ENCODE measurements at regions not wholly inside any gene's neighbourhood (a gene's known extent, or its start where the extent isn't known, plus 50 kb on each side); places are given as distances from the start of the nearest gene placed in this dataset.

- no peaks in the 10 kb centered on the region for H3K36me3 ChIP-seq (ENCODE audit: insufficient read depth)
- H3K4me1 ChIP-seq (ENCODE audit: insufficient read depth), result no peaks in the 10 kb centered on the region
- H3K27ac ChIP-seq (ENCODE audit: low read depth), result no peak overlapping the region
- WGBS, result 84% methylated on average over 4 of the region's 4 CpGs
- DNase-seq (ENCODE audit: extremely low spot score), result no peak
- H3K4me3 ChIP-seq (ENCODE audit: low read depth, low read length), result no peak overlapping the region
Observed at GRCh38 chr3:182244222-182244971, 532.7 kb downstream of the SOX2 start.

GRCh38 chr3:182245059-182245458 lies 533.3 kb downstream of the SOX2 start:
- no peak overlapping the region for H3K27ac ChIP-seq (ENCODE audit: low read depth)
- no peaks in the 10 kb centered on the region for H3K36me3 ChIP-seq (ENCODE audit: insufficient read depth)
- H3K4me3 ChIP-seq (ENCODE audit: low read depth, low read length), result no peak overlapping the region
- DNase-seq (ENCODE audit: extremely low spot score), result no peak
- H3K4me1 ChIP-seq (ENCODE audit: insufficient read depth), result no peaks in the 10 kb centered on the region
- WGBS, result 86% methylated on average over 5 of the region's 5 CpGs

DNA sequence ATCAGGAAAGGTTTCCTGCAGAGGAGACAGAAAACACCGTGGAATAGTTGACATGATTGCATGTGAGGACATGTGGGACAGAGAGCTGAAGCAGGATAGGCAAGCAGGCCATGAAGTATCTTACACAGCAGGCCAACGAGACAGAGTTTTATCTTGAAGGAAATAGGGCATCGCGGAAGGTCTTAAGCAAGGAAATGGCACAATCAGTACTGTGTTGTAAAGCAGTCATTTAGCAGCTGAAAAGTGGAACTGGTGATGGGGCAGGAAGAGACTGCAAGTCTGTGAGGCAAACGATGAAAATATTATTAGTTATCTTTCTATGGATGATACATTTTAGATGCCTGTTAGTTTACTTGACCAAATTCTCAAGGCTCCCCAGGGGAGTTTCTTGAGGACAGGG lies 535.1 kb downstream of the SOX2 start:
- H3K4me1 ChIP-seq (ENCODE audit: insufficient read depth), result no peaks in the 10 kb centered on the region
- H3K4me3 ChIP-seq (ENCODE audit: low read depth, low read length), result no peak overlapping the region
- no peak for DNase-seq (ENCODE audit: extremely low spot score)
- H3K36me3 ChIP-seq (ENCODE audit: insufficient read depth), result no peaks in the 10 kb centered on the region
- no peak overlapping the region for H3K27ac ChIP-seq (ENCODE audit: low read depth)
- 59% methylated on average over 5 of the region's 5 CpGs for WGBS

GRCh38 chr3:182248349-182248880 lies 536.7 kb downstream of the SOX2 start:
- H3K4me3 ChIP-seq (ENCODE audit: low read depth, low read length), result no peak overlapping the region
- 61% methylated on average over 5 of the region's 5 CpGs for WGBS
- H3K4me1 ChIP-seq (ENCODE audit: insufficient read depth), result no peaks in the 10 kb centered on the region
- no peak overlapping the region for H3K27ac ChIP-seq (ENCODE audit: low read depth)
- H3K36me3 ChIP-seq (ENCODE audit: insufficient read depth), result no peaks in the 10 kb centered on the region
- DNase-seq (ENCODE audit: extremely low spot score), result no peak

GRCh38 chr3:182252802-182253201 lies 540.5 kb upstream of the ATP11B start:
- DNase-seq (ENCODE audit: extremely low spot score), result no peak
- Histone ChIP-seq H3K36me3 (ENCODE audit: insufficient read depth) (no peaks in the 10 kb centered on the region), H3K4me3 (ENCODE audit: low read depth, low read length) (no peak overlapping the region), H3K4me1 (ENCODE audit: insufficient read depth) (no peaks in the 10 kb centered on the region), H3K27ac (ENCODE audit: low read depth) (no peak overlapping the region)
- WGBS, result 72% methylated on average over 5 of the region's 5 CpGs

DNA sequence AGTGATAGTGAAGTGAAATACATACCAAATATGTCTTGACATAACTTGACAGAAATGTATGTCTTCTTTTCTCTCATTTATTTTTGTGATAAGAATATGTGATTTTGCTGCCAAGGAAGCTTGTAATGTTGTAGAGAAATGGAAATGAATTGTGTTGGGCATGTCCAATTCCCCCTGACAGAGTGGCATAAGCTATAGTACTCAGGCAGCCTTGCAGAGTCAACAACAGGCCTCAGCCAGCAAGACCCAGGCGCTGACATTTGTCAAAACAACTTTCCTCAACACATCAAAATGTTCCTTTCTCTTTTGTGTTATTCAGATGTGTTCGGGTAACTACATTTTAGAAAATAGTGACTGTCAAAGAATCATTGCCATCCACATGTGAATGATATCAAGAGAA lies 538.1 kb upstream of the ATP11B start:
- Histone ChIP-seq H3K4me1 (ENCODE audit: insufficient read depth) (no peaks in the 10 kb centered on the region), H3K27ac (ENCODE audit: low read depth) (no peak overlapping the region), H3K4me3 (ENCODE audit: low read depth, low read length) (no peak overlapping the region), H3K36me3 (ENCODE audit: insufficient read depth) (no peaks in the 10 kb centered on the region)
- no peak for DNase-seq (ENCODE audit: extremely low spot score)
- 82% methylated on average over 2 of the region's 2 CpGs for WGBS

- Histone ChIP-seq H3K27ac (ENCODE audit: low read depth) (no peak overlapping the region), H3K4me1 (ENCODE audit: insufficient read depth) (no peaks in the 10 kb centered on the region), H3K36me3 (ENCODE audit: insufficient read depth) (no peaks in the 10 kb centered on the region), H3K4me3 (ENCODE audit: low read depth, low read length) (no peak overlapping the region)
- no peak for DNase-seq (ENCODE audit: extremely low spot score)
- WGBS, result 74% methylated on average over 4 of the region's 4 CpGs
Observed at GRCh38 chr3:182257361-182257760, 535.9 kb upstream of the ATP11B start.

DNA sequence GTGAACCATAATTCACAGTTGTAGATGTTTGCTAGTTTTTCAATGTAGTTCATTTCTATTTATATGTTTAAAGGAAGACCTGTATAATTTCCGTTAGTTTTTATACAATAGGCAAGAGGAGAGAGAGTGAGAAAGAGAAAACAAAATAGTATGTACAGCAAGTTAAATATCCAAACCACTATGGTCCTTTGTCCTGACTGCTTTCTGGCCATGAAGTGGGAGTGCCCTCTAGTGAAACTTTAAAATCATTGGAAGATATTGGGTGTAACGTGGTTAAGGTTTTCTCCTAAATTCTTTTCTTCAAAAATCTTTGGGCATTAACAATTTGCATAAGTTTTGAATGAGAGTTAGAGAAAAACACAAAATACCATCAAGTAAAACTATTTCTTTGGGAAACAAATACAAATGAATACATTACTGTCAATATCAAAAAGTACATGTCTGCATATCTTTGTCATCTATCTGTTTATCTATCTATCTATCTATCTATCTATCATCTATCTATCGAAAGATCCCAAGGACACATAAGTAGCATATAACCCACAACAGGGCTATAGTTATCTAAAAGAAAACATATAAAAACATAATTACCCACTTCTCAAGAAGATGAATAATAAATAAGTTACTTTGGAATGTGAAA lies 534.6 kb upstream of the ATP11B start:
- 10% methylated on average over 3 of the region's 3 CpGs for WGBS
- no peak overlapping the region for H3K4me3 ChIP-seq (ENCODE audit: low read depth, low read length)
- H3K27ac ChIP-seq (ENCODE audit: low read depth), result no peak overlapping the region
- DNase-seq (ENCODE audit: extremely low spot score), result peak; percentile 43
- H3K36me3 ChIP-seq (ENCODE audit: insufficient read depth), result no peaks in the 10 kb centered on the region
- H3K4me1 ChIP-seq (ENCODE audit: insufficient read depth), result no peaks in the 10 kb centered on the region

DNA sequence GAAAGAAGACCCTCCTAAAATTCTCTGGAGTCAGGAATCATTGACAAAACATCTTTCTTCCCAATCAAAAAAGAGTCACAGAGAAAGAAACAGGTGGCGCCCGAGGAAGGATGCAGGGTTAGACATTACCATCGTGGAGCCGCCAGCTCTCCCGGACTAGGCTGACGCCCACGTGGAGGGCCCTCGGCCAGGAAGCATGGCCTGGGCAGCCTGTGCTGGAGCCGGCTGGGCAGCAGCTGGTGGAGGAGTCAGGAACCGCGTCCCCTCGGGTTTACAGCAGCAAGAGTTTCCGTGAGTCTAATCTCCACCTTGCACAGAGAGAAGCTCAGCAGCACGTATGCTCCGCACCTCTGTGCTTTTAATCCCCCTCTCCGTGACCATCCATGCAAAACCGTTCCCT lies 533.7 kb upstream of the ATP11B start:
- Histone ChIP-seq H3K4me3 (ENCODE audit: low read depth, low read length) (no peak overlapping the region), H3K4me1 (ENCODE audit: insufficient read depth) (no peaks in the 10 kb centered on the region), H3K27ac (ENCODE audit: low read depth) (no peak overlapping the region), H3K36me3 (ENCODE audit: insufficient read depth) (no peaks in the 10 kb centered on the region)
- DNase-seq (ENCODE audit: extremely low spot score), result no peak
- 30% methylated on average over 17 of the region's 17 CpGs for WGBS

- Histone ChIP-seq H3K36me3 (ENCODE audit: insufficient read depth) (no peaks in the 10 kb centered on the region), H3K27ac (ENCODE audit: low read depth) (no peak overlapping the region), H3K4me3 (ENCODE audit: low read depth, low read length) (no peak overlapping the region), H3K4me1 (ENCODE audit: insufficient read depth) (no peaks in the 10 kb centered on the region)
- WGBS, result 33% methylated on average over 7 of the region's 7 CpGs
- no peak for DNase-seq (ENCODE audit: extremely low spot score)
Observed at GRCh38 chr3:182261041-182261440, 532.3 kb upstream of the ATP11B start.

GRCh38 chr3:182268711-182269110 lies 524.6 kb upstream of the ATP11B start:
- H3K36me3 ChIP-seq (ENCODE audit: insufficient read depth), result no peaks in the 10 kb centered on the region
- no peaks in the 10 kb centered on the region for H3K4me1 ChIP-seq (ENCODE audit: insufficient read depth)
- 74% methylated on average over 4 of the region's 4 CpGs for WGBS
- no peak overlapping the region for H3K4me3 ChIP-seq (ENCODE audit: low read depth, low read length)
- no peak overlapping the region for H3K27ac ChIP-seq (ENCODE audit: low read depth)
- DNase-seq (ENCODE audit: extremely low spot score), result no peak

- no peaks in the 10 kb centered on the region for H3K4me1 ChIP-seq (ENCODE audit: insufficient read depth)
- 31% methylated on average over 4 of the region's 4 CpGs for WGBS
- no peaks in the 10 kb centered on the region for H3K36me3 ChIP-seq (ENCODE audit: insufficient read depth)
- no peak overlapping the region for H3K4me3 ChIP-seq (ENCODE audit: low read depth, low read length)
- DNase-seq (ENCODE audit: extremely low spot score), result no peak
- no peak overlapping the region for H3K27ac ChIP-seq (ENCODE audit: low read depth)
Observed at GRCh38 chr3:182276512-182276911, 516.8 kb upstream of the ATP11B start.

- WGBS, result 43% methylated on average over 5 of the region's 5 CpGs
- Histone ChIP-seq H3K4me3 (ENCODE audit: low read depth, low read length) (no peak overlapping the region), H3K4me1 (ENCODE audit: insufficient read depth) (no peaks in the 10 kb centered on the region), H3K36me3 (ENCODE audit: insufficient read depth) (no peaks in the 10 kb centered on the region), H3K27ac (ENCODE audit: low read depth) (no peak overlapping the region)
- no peak for DNase-seq (ENCODE audit: extremely low spot score)
Observed at GRCh38 chr3:182284793-182285192, 508.5 kb upstream of the ATP11B start.

DNA sequence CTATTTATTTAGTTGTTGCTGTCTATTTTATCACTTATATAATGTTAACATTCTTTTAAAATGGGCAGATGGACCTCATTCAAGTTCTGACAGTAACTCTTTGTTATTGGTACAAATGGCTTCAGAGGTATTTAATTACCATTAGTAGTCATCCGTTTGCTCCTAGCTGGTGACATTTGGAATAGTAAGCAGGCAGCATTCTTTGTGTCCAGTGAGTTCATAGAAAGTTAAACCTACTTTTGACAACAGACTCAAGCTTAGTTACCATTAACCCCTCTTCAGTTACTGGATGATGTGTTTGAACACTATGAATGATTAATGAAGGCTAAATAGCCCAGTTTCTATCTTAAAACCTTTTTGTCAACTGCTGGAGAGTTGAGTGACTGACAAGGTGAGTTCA lies 500.7 kb upstream of the ATP11B start:
- 40% methylated on average over 1 of the region's 1 CpG for whole genome bisulfite sequencing
- no peak for DNase-seq (ENCODE audit: extremely low spot score)

More for the DNA sequence above, 500.7 kb upstream of the ATP11B start:
- H3K4me1 ChIP-seq (ENCODE audit: insufficient read depth), result no peaks in the 10 kb centered on the region
- no peak overlapping the region for H3K27ac ChIP-seq (ENCODE audit: low read depth)
- H3K36me3 ChIP-seq (ENCODE audit: insufficient read depth), result no peaks in the 10 kb centered on the region
- no peak overlapping the region for H3K4me3 ChIP-seq (ENCODE audit: low read depth, low read length)
